GM10266 (cell line): ENCODE measurements at regions not wholly inside any gene's neighbourhood (a gene's known extent, or its start where the extent isn't known, plus 50 kb on each side); places are given as distances from the start of the nearest gene placed in this dataset.

Experiments
- DNase-seq: peaks from one replicate; pipeline ENCODE4 v3.0.0; 2012; ENCODE audit errors: extremely low spot score
- TF ChIP-seq, protein P1 (sequence below): IDR thresholded peaks from 2 replicates; pipeline ENCODE4 v1.5.1; 2012; ENCODE audit warnings: mild to moderate bottlenecking, low read depth; ENCODE audit not compliant: control insufficient read depth, insufficient read depth; ENCODE audit errors: missing control alignments

DNA sequence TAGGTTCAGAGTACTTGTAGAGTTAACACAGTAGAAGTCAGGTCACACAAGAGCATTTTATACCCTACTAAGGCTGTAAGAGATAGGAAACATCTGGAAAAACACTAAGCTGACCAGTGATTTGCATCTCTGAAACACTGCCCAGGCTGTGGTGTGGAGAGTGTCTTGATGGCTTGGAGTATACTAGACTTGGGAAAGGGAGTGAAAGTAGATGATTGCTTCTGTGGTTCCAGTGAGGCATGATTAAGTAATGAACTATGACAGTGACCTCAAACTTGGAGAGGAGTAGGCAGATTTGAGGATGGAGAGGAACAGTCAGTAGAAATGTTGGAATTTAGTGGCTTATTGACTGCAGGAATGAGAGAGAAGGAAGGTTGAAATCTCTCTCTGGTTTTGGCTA lies 201.2 kb downstream of the FLRT2 start:
- TF ChIP-seq, protein P1, sequence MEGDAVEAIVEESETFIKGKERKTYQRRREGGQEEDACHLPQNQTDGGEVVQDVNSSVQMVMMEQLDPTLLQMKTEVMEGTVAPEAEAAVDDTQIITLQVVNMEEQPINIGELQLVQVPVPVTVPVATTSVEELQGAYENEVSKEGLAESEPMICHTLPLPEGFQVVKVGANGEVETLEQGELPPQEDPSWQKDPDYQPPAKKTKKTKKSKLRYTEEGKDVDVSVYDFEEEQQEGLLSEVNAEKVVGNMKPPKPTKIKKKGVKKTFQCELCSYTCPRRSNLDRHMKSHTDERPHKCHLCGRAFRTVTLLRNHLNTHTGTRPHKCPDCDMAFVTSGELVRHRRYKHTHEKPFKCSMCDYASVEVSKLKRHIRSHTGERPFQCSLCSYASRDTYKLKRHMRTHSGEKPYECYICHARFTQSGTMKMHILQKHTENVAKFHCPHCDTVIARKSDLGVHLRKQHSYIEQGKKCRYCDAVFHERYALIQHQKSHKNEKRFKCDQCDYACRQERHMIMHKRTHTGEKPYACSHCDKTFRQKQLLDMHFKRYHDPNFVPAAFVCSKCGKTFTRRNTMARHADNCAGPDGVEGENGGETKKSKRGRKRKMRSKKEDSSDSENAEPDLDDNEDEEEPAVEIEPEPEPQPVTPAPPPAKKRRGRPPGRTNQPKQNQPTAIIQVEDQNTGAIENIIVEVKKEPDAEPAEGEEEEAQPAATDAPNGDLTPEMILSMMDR, result no peak
- no peak for DNase-seq

DNA sequence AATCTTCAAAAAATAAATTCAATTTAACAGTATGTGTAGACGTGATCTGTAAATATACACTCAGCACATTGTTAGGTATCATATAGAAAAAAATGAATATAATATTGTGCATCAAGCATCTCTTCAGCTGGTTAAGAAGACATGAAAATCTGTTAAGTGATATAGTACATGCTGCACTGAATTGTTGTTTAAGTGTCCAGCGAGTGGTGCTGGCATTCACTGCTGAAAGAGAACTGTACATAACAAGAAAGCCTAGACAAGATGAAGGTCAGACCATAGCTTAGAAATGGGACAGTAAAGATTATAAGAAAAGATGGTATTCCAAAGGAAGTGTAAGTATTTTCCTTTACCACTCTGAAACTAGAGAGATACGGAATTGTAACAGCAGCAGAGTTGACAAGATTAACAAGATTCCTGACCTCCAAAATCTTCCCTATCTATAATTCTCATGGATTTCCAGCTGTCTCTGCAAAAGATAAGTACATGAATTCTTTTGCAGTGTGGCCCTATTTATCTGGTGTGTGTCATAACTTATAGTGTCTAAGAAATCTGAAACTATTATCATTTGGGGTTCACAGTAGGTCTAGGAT lies 198.6 kb downstream of the FLRT2 start:
- TF ChIP-seq, protein P1, result no peak

DNA sequence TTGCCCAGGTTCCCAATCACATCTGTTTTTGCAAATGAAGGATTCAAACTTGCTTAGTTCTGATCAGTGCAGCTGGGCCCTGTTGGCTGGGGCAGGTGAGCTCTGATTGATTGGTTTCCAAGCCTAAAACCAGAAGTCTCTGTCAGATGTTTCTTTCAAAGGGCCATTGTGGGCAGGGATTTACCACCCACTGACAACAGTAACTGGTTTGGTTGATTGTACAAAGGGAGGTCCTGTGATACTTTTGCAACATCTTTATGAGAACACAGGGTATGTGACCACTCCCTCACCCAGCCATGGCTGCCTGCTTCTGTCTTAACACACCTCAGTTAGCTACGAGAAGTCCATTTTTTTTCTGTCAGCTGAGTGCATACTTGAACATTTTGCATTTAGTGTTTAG lies 184.1 kb downstream of the FLRT2 start:
- no peak for DNase-seq

More for the DNA sequence above, 198.6 kb downstream of the FLRT2 start:
- no peak for DNase-seq

DNA sequence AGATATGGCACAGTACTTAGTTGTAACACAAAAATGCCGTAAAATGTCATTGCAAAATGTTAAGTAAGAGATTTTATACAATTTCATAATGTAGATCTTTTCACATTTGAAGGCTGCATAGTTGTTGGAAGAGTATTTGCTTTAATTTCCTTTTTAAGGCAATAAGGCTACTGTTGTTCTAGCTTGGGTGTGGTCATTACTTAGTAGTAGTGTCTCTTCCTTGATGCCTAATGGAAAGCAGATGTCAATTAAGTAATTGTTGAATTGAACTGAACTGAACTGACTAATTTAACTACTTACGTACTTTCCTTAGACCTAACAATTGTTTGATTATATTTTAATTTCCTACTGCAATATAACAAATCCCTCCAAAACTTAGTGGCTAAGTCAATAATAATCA lies 181.7 kb downstream of the FLRT2 start:
- DNase-seq, result no peak
- TF ChIP-seq, protein P1, result no peak

More for the DNA sequence above, 184.1 kb downstream of the FLRT2 start:
- TF ChIP-seq, protein P1, result no peak
